ENCODE measurements at regions not wholly inside any gene's neighbourhood (a gene's known extent, or its start where the extent isn't known, plus 50 kb on each side); places are given as distances from the start of the nearest gene placed in this dataset.

DNA sequence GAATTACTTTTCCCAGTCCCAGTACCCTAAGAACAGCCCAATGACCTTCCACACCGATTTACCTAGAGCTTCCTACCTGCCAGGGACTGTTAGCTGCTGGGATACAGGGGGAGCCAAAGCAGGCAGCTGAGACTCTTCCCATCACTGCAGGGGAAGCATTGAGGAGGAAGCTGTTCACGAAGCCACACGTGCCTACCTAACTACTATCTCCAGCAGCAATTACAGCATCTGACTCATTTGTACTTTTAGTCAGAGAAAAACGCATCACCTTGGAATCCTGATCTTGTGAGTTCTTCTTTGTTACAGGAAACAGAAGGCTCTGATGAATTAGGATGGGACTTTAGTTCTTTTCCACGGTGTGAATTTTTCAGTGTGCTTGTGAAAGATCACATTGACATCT is 113.7 kb upstream of the DHX40 start:
- H3K9me3 ChIP-seq = no peaks in the 10 kb centered on the region
- H3K27ac ChIP-seq = no peak overlapping the region
- no peak for DNase-seq (ENCODE audit: low spot score in 2 of 2)
- intact Hi-C loops (cut with DNase I) = no loop called here
- no peaks in the 10 kb centered on the region for H3K4me1 ChIP-seq
- H3K4me3 ChIP-seq = no peak overlapping the region
- H3K27me3 ChIP-seq = no peaks in the 10 kb centered on the region
- TF ChIP-seq, protein P1, sequence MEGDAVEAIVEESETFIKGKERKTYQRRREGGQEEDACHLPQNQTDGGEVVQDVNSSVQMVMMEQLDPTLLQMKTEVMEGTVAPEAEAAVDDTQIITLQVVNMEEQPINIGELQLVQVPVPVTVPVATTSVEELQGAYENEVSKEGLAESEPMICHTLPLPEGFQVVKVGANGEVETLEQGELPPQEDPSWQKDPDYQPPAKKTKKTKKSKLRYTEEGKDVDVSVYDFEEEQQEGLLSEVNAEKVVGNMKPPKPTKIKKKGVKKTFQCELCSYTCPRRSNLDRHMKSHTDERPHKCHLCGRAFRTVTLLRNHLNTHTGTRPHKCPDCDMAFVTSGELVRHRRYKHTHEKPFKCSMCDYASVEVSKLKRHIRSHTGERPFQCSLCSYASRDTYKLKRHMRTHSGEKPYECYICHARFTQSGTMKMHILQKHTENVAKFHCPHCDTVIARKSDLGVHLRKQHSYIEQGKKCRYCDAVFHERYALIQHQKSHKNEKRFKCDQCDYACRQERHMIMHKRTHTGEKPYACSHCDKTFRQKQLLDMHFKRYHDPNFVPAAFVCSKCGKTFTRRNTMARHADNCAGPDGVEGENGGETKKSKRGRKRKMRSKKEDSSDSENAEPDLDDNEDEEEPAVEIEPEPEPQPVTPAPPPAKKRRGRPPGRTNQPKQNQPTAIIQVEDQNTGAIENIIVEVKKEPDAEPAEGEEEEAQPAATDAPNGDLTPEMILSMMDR (IDR thresholded peaks at IDR 0.05) = no peak
- no peaks in the 10 kb centered on the region for H3K36me3 ChIP-seq

DNA sequence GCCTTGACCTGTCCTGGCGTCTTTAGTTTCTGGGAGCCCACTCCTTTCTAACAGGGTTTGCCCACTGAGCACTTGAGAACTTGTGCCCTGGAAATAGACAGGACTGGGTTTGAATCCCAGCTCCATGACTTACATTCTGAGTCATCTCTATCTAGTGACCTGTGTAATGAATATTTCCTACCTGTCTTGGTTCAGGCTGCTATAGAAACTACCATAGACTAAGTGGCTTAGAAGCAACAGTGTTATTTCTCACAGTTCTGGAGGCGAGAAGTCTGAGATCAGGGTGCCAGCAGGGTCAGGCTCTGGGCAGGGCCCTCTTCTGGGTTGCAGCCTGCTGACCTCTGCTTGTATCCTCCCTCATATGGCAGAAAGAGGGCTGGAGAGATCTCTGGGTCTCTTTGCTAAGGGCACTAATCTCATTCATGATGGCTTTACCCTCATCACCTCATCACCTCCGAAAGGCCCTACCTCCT is 110.7 kb upstream of the DHX40 start:
- DNase-seq (ENCODE audit: low spot score in 2 of 2) = no peak
- Histone ChIP-seq H3K4me3 (no peak overlapping the region), H3K9me3 (no peaks in the 10 kb centered on the region), H3K36me3 (no peaks in the 10 kb centered on the region), H3K4me1 (no peaks in the 10 kb centered on the region), H3K27me3 (no peaks in the 10 kb centered on the region), H3K27ac (no peak overlapping the region)
- intact Hi-C loops (cut with DNase I) = no loop called here
- TF ChIP-seq, protein P1 (IDR thresholded peaks at IDR 0.05) = no peak

DNA sequence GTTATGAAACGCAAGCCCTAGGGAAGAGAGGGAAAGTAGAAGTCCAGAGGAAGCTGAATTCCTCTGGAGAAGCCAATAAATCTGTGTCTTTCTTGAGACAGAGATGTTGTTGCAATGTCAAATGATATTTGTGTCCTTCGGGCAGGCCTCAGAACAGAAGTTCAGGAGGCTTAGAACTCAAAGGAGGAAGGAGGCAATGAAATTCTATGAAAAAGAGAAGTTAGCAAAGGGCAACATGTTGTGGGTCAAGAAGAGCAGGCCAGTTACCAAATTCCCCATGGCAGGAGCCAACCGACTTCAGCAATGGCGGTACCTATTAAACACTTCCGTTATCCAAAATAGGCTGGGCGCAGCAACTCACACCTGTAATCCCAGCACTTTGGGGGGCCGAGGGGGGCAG is 109.0 kb upstream of the DHX40 start:
- intact Hi-C loops (cut with DNase I) = no loop called here
- Histone ChIP-seq H3K27me3 (no peaks in the 10 kb centered on the region), H3K36me3 (no peaks in the 10 kb centered on the region), H3K27ac (no peak overlapping the region), H3K9me3 (no peaks in the 10 kb centered on the region), H3K4me1 (no peaks in the 10 kb centered on the region), H3K4me3 (no peak overlapping the region)
- DNase-seq (ENCODE audit: low spot score in 2 of 2) = no peak
- TF ChIP-seq, protein P1 (IDR thresholded peaks at IDR 0.05) = no peak

DNA sequence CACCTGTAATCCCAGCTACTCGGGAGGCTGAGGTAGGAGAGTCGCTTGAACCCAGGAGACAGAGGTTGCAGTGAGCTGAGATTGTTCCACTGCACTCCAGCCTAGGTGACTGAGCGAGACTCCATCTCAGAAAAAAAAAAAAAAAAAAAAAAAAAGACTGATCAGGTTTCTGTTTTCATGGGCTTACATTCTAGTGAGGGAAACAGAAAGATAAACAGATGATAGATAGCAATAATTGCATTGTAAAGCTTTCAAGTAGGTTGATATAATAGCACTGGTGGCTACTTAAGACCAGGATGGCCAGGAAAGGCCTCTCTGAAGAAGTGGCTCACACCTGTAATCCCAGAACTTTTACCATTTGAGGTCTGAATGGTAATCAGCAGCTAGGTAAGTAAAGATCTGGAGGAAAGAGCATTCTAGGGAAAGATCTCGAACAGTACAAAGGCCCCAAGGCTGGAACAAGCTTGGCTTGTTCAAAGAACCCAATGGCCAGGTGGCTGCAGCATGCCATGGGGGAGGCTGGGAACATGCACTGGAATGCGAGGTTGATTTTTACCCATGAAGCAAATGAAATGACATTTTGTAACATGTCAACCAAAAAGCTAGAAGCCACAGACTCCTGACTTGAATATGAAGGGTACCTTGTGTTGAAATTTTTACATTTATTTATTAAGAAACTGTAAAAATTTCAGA is 108.3 kb upstream of the DHX40 start:
- Histone ChIP-seq H3K27ac (no peak overlapping the region), H3K27me3 (no peaks in the 10 kb centered on the region), H3K9me3 (no peaks in the 10 kb centered on the region), H3K4me3 (no peak overlapping the region), H3K36me3 (no peaks in the 10 kb centered on the region), H3K4me1 (no peaks in the 10 kb centered on the region)
- intact Hi-C loops (cut with DNase I) = no loop called here
- no peak for DNase-seq (ENCODE audit: low spot score in 2 of 2)
- TF ChIP-seq, protein P1 (IDR thresholded peaks at IDR 0.05) = no peak

DNA sequence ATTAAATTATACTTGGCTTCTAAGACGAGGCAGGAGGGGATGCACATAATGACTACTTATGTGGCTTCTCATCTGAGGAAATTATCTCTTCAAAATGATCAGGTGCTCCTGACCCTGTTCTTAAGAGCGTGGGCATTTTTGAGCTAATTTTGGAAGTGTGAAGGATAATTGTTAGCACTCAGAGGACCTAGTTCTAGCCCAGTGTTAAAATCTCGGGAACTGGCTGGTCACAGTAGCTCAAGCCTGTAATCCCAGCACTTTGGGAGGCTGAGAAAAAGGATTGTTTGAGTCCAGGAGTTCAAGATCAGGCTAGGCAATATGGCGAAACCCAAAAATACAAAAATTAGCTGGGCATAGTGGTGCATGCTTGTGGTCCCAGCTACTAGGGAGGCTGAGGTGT is 103.0 kb upstream of the DHX40 start:
- Histone ChIP-seq H3K27me3 (no peaks in the 10 kb centered on the region), H3K4me3 (no peak overlapping the region), H3K9me3 (no peaks in the 10 kb centered on the region), H3K27ac (no peak overlapping the region), H3K4me1 (no peaks in the 10 kb centered on the region), H3K36me3 (no peaks in the 10 kb centered on the region)
- intact Hi-C loops (cut with DNase I) = no loop called here
- TF ChIP-seq, protein P1 (IDR thresholded peaks at IDR 0.05) = no peak
- no peak for DNase-seq (ENCODE audit: low spot score in 2 of 2)

DNA sequence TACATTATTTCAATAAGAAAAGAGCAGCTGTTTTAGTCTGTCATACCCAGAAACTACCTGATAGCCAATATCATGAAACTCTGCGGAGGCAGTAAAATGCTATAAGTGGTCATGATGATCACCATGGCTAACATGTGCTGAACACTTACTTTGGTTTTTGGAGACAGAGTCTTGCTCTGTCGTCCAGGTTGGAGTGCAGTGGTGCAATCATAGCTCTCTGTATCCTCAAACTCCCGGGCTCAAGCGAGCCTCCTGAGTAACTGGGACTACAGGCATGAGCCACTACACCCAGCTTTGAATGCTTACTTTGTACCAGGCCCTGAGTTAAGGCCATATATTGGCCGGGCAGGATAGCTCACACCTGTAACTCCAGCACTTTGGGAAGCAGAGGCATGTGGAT is 101.2 kb upstream of the DHX40 start:
- Histone ChIP-seq H3K9me3 (no peaks in the 10 kb centered on the region), H3K27ac (no peak overlapping the region), H3K4me1 (no peaks in the 10 kb centered on the region), H3K36me3 (no peaks in the 10 kb centered on the region), H3K4me3 (no peak overlapping the region), H3K27me3 (no peaks in the 10 kb centered on the region)
- DNase-seq (ENCODE audit: low spot score in 2 of 2) = no peak
- intact Hi-C loops (cut with DNase I) = no loop called here
- TF ChIP-seq, protein P1 (IDR thresholded peaks at IDR 0.05) = no peak
